ENCODE measurements at regions not wholly inside any gene's neighbourhood (a gene's known extent, or its start where the extent isn't known, plus 50 kb on each side); places are given as distances from the start of the nearest gene placed in this dataset.

DNA sequence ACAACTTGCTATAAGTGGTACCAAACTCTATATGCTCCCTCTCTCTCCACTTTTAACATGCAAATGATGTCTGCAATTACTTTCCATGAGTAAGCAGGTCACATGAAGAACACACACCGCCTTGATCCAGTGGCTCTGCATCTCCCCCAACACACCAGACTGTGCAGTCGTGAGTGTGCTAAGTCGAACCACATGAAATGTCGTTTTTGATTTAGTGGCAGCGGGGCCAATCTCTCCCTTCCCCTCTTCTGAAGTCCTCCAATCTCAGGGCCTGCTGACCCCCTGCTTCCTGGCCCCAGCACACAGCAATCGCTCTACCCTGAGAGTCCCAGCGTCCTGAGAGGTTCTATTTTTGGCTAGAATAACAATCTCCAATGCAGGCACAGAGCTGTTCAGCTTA, 312.5 kb downstream of the SHQ1 start:
- Histone ChIP-seq H3K4me1 (ENCODE audit: control insufficient read depth in 1 of 2, insufficient read depth in 2 of 2, low read depth in 1 of 2, low read length in 1 of 2) (no peaks in the 10 kb centered on the region; a peak in 1 of 4 replicates), H3K27me3 (ENCODE audit: insufficient read depth) (no peaks in the 10 kb centered on the region; the same call in 1 of the 2 replicates), H2AFZ (ENCODE audit: low read depth) (no peak overlapping the region), H3K79me2 (ENCODE audit: insufficient read depth) (no peaks in the 10 kb centered on the region), H3K4me2 (no peak overlapping the region), H3K9me2 (no peaks in the 10 kb centered on the region), H3K27ac (ENCODE audit: low read depth in 2 of 2, low read length in 1 of 2) (no peak overlapping the region), H3K9ac (no peak overlapping the region), H3K36me3 (replicated peaks in 1 of 2; ENCODE audit: control insufficient read depth in 1 of 2, insufficient read depth in 2 of 2, low read length in 1 of 2) (no peaks in the 10 kb centered on the region), H3F3A (replicated peaks; ENCODE audit: insufficient read depth) (no peaks in the 10 kb centered on the region), H4K20me1 (ENCODE audit: insufficient read depth) (no peaks in the 10 kb centered on the region), H3K4me3 (ENCODE audit: low read depth in 2 of 2, low read length in 1 of 2) (no peak overlapping the region), H3K9me3 (no peaks in the 10 kb centered on the region)
- CTCF ChIA-PET, result no interaction called here
- POLR2A ChIA-PET, result no interaction called here
- WGBS (ENCODE audit: low lambda C conversion rate), result 66% methylated on average over 7 of the region's 7 CpGs
- TF ChIP-seq, protein P1, sequence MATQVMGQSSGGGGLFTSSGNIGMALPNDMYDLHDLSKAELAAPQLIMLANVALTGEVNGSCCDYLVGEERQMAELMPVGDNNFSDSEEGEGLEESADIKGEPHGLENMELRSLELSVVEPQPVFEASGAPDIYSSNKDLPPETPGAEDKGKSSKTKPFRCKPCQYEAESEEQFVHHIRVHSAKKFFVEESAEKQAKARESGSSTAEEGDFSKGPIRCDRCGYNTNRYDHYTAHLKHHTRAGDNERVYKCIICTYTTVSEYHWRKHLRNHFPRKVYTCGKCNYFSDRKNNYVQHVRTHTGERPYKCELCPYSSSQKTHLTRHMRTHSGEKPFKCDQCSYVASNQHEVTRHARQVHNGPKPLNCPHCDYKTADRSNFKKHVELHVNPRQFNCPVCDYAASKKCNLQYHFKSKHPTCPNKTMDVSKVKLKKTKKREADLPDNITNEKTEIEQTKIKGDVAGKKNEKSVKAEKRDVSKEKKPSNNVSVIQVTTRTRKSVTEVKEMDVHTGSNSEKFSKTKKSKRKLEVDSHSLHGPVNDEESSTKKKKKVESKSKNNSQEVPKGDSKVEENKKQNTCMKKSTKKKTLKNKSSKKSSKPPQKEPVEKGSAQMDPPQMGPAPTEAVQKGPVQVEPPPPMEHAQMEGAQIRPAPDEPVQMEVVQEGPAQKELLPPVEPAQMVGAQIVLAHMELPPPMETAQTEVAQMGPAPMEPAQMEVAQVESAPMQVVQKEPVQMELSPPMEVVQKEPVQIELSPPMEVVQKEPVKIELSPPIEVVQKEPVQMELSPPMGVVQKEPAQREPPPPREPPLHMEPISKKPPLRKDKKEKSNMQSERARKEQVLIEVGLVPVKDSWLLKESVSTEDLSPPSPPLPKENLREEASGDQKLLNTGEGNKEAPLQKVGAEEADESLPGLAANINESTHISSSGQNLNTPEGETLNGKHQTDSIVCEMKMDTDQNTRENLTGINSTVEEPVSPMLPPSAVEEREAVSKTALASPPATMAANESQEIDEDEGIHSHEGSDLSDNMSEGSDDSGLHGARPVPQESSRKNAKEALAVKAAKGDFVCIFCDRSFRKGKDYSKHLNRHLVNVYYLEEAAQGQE (IDR thresholded peaks at IDR 0.05; ENCODE audit: low read depth, low read length), result no peak
- TF ChIP-seq, protein P2, sequence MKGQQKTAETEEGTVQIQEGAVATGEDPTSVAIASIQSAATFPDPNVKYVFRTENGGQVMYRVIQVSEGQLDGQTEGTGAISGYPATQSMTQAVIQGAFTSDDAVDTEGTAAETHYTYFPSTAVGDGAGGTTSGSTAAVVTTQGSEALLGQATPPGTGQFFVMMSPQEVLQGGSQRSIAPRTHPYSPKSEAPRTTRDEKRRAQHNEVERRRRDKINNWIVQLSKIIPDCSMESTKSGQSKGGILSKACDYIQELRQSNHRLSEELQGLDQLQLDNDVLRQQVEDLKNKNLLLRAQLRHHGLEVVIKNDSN (IDR thresholded peaks at IDR 0.05; ENCODE audit: borderline replicate concordance, low read depth), result no peak
- TF ChIP-seq EZH2phosphoT487 (IDR thresholded peaks at IDR 0.05; ENCODE audit: borderline replicate concordance, low read depth) (no peak), RFX5 (IDR thresholded peaks at IDR 0.05; ENCODE audit: low read length) (no peak), SIN3A (IDR thresholded peaks at IDR 0.05; ENCODE audit: borderline replicate concordance, low read depth, low read length) (no peak), POLR2AphosphoS5 (IDR thresholded peaks at IDR 0.05; ENCODE audit: low read depth, low read length) (no peak), RXRA (IDR thresholded peaks at IDR 0.05; ENCODE audit: borderline replicate concordance, low read depth) (no peak), JUND (IDR thresholded peaks at IDR 0.05) (no peak), TAF1 (IDR thresholded peaks at IDR 0.05; ENCODE audit: borderline replicate concordance, low read depth, low read length) (no peak), MXI1 (IDR thresholded peaks at IDR 0.05; ENCODE audit: low read depth, low read length) (no peak), FOSL2 (IDR thresholded peaks at IDR 0.05; ENCODE audit: borderline replicate concordance, low read depth) (no peak), RCOR1 (IDR thresholded peaks at IDR 0.05; ENCODE audit: low read length) (no peak), FOXJ3 (CRISPR knock-in tag; IDR thresholded peaks at IDR 0.05) (no peak), GATA2 (CRISPR knock-in tag; IDR thresholded peaks at IDR 0.05) (no peak), MEF2A (IDR thresholded peaks at IDR 0.05; ENCODE audit: borderline replicate concordance, low read depth) (no peak)
- TF ChIP-seq, protein P3, sequence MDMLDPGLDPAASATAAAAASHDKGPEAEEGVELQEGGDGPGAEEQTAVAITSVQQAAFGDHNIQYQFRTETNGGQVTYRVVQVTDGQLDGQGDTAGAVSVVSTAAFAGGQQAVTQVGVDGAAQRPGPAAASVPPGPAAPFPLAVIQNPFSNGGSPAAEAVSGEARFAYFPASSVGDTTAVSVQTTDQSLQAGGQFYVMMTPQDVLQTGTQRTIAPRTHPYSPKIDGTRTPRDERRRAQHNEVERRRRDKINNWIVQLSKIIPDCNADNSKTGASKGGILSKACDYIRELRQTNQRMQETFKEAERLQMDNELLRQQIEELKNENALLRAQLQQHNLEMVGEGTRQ (IDR thresholded peaks at IDR 0.05; ENCODE audit: borderline replicate concordance, low read depth, low read length), result no peak
- TF ChIP-seq, protein P4, sequence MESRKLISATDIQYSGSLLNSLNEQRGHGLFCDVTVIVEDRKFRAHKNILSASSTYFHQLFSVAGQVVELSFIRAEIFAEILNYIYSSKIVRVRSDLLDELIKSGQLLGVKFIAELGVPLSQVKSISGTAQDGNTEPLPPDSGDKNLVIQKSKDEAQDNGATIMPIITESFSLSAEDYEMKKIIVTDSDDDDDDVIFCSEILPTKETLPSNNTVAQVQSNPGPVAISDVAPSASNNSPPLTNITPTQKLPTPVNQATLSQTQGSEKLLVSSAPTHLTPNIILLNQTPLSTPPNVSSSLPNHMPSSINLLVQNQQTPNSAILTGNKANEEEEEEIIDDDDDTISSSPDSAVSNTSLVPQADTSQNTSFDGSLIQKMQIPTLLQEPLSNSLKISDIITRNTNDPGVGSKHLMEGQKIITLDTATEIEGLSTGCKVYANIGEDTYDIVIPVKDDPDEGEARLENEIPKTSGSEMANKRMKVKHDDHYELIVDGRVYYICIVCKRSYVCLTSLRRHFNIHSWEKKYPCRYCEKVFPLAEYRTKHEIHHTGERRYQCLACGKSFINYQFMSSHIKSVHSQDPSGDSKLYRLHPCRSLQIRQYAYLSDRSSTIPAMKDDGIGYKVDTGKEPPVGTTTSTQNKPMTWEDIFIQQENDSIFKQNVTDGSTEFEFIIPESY (IDR thresholded peaks at IDR 0.05; ENCODE audit: borderline replicate concordance, low read depth), result no peak
- no peak for DNase-seq
